ENCODE measurements at regions not wholly inside any gene's neighbourhood (a gene's known extent, or its start where the extent isn't known, plus 50 kb on each side); places are given as distances from the start of the nearest gene placed in this dataset.

GRCh38 chr18:37661061-37661460 is 95.5 kb upstream of the CELF4 start:
- TF ChIP-seq CTCF (conservative IDR thresholded peaks at IDR 0.05; ENCODE audit: low read length) (no peak), EZH2phosphoT487 (IDR thresholded peaks at IDR 0.05; ENCODE audit: borderline replicate concordance, low read depth, low read length) (no peak)
